H9 (cell line): ENCODE measurements at regions not wholly inside any gene's neighbourhood (a gene's known extent, or its start where the extent isn't known, plus 50 kb on each side); places are given as distances from the start of the nearest gene placed in this dataset.
A peak's percentile ranks its signal among the peaks of the same experiment; 100 is the strongest.

Experiments used
- DNase-seq: peaks from one replicate; pipeline ENCODE4 v3.0.0-alpha.2; 2017
- H2AFZ ChIP-seq: one replicate; pipeline ENCODE4 v1.6.1; 2013; ENCODE audit warnings: mild to moderate bottlenecking, low read length, control low read depth, moderate library complexity
- H2AK5ac ChIP-seq: 2 replicates; pipeline ENCODE4 v1.6.1; 2013; ENCODE audit warnings: low read length, control low read depth, mixed read lengths; ENCODE audit not compliant: insufficient read length
- H2BK120ac ChIP-seq: one replicate; pipeline ENCODE4 v1.6.1; 2013; ENCODE audit warnings: low read depth, mild to moderate bottlenecking, low read length, control low read depth, inconsistent platforms; ENCODE audit not compliant: poor library complexity, severe bottlenecking
- H2BK12ac ChIP-seq: 2 replicates; pipeline ENCODE4 v1.6.1; 2013; ENCODE audit warnings: low read length, control low read depth, mixed read lengths, low read depth; ENCODE audit not compliant: insufficient read length
- H2BK15ac ChIP-seq: 2 replicates; pipeline ENCODE4 v1.6.1; 2013; ENCODE audit warnings: low read depth, low read length, control low read depth
- H2BK20ac ChIP-seq: one replicate; pipeline ENCODE4 v1.6.1; 2013; ENCODE audit warnings: low read depth, mild to moderate bottlenecking, low read length, control low read depth, inconsistent platforms; ENCODE audit not compliant: poor library complexity, severe bottlenecking
- H2BK5ac ChIP-seq: 2 replicates; pipeline ENCODE4 v1.6.1; 2013; ENCODE audit warnings: low read length, control low read depth, mixed read lengths; ENCODE audit not compliant: insufficient read length
- H3K14ac ChIP-seq: 2 replicates; pipeline ENCODE4 v1.6.1; 2013; ENCODE audit warnings: low read length, control low read depth; ENCODE audit not compliant: insufficient read depth
- H3K18ac ChIP-seq: 2 replicates; pipeline ENCODE4 v1.6.1; 2013; ENCODE audit warnings: low read depth, mild to moderate bottlenecking, mixed read lengths, low read length, control low read depth; ENCODE audit not compliant: insufficient read length
- H3K23ac ChIP-seq: 2 replicates; pipeline ENCODE4 v1.6.1; 2013; ENCODE audit warnings: low read length, control low read depth, mixed read lengths, low read depth; ENCODE audit not compliant: insufficient read length
- H3K23me2 ChIP-seq: 2 replicates; pipeline ENCODE4 v1.6.1; 2013; ENCODE audit warnings: low read depth, mild to moderate bottlenecking, mixed read lengths, low read length, control low read depth; ENCODE audit not compliant: insufficient read length, poor library complexity, severe bottlenecking
- H3K27ac ChIP-seq: 2 replicates; pipeline ENCODE4 v1.5.1; 2013; ENCODE audit warnings: low read length, control low read depth, mixed read lengths, low read depth; ENCODE audit not compliant: insufficient read length
- H3K27me3 ChIP-seq: 2 replicates; pipeline ENCODE4 v1.6.1; 2013; ENCODE audit warnings: low read length, control low read depth, inconsistent platforms; ENCODE audit not compliant: insufficient read depth
- H3K4ac ChIP-seq: 2 replicates; pipeline ENCODE4 v1.6.1; 2013; ENCODE audit warnings: low read depth, mild to moderate bottlenecking, control low read depth, inconsistent platforms, low read length, moderate library complexity
- H3K4me1 ChIP-seq: 2 replicates; pipeline ENCODE4 v1.6.1; 2013; ENCODE audit warnings: low read length, control low read depth, inconsistent platforms; ENCODE audit not compliant: insufficient read depth
- H3K4me2 ChIP-seq: 2 replicates; pipeline ENCODE4 v1.6.1; 2013; ENCODE audit warnings: low read length, control low read depth, mixed read lengths; ENCODE audit not compliant: insufficient read length, insufficient read depth
- H3K56ac ChIP-seq: 2 replicates; pipeline ENCODE4 v1.6.1; 2013; ENCODE audit warnings: low read depth, mild to moderate bottlenecking, mixed read lengths, low read length, control low read depth; ENCODE audit not compliant: insufficient read length
- H3K79me1 ChIP-seq: 2 replicates; pipeline ENCODE4 v1.6.1; 2013; ENCODE audit warnings: low read depth, mild to moderate bottlenecking, moderate library complexity, low read length, control low read depth, inconsistent platforms; ENCODE audit not compliant: insufficient read depth, poor library complexity, severe bottlenecking
- H3K79me2 ChIP-seq: 2 replicates; pipeline ENCODE4 v1.6.1; 2013; ENCODE audit warnings: low read length, control low read depth, inconsistent platforms; ENCODE audit not compliant: insufficient read depth
- H3K9ac ChIP-seq: 2 replicates; pipeline ENCODE4 v1.6.1; 2013; ENCODE audit warnings: low read length, control low read depth, mixed read lengths; ENCODE audit not compliant: insufficient read length; ENCODE audit errors: extremely low read depth
- H3K9me3 ChIP-seq: one replicate; pipeline ENCODE4 v1.6.1; 2013; ENCODE audit warnings: low read depth, low read length, inconsistent platforms; ENCODE audit not compliant: control insufficient read depth
- H3T11ph ChIP-seq: one replicate; pipeline ENCODE4 v1.6.1; 2013; ENCODE audit warnings: mild to moderate bottlenecking, low read length, control low read depth, inconsistent platforms
- H4K20me1 ChIP-seq: one replicate; pipeline ENCODE4 v1.6.1; 2013; ENCODE audit not compliant: control insufficient read depth, insufficient read length, insufficient read depth
- H4K5ac ChIP-seq: 2 replicates; pipeline ENCODE4 v1.6.1; 2013; ENCODE audit warnings: low read depth, mild to moderate bottlenecking, mixed read lengths, low read length, control low read depth; ENCODE audit not compliant: insufficient read length
- H4K8ac ChIP-seq: replicated peaks from 2 replicates; pipeline ENCODE4 v1.6.1; 2013; ENCODE audit warnings: low read length, control low read depth, mixed read lengths, low read depth; ENCODE audit not compliant: insufficient read length
- H4K91ac ChIP-seq: 2 replicates; pipeline ENCODE4 v1.6.1; 2013; ENCODE audit warnings: low read depth, mild to moderate bottlenecking, moderate library complexity, mixed read lengths, low read length, control low read depth; ENCODE audit not compliant: insufficient read length
- H3K27ac Mint-ChIP-seq, 3 experiments: 2 replicates in 2 of 3; 3 replicates in 1 of 3; pipeline ENCODE4 v1.8.0; 2020 to 2021; ENCODE audit warnings: mixed read lengths in 3 of 3, mild to moderate bottlenecking in 1 of 3, moderate library complexity in 1 of 3
- H3K27me3 Mint-ChIP-seq: 2 replicates; pipeline ENCODE4 v1.8.0; 2021; ENCODE audit warnings: low read depth, mild to moderate bottlenecking, moderate library complexity, mixed read lengths
- H3K36me3 Mint-ChIP-seq, 3 experiments: 2 replicates in 2 of 3; 3 replicates in 1 of 3; pipeline ENCODE4 v1.8.0; 2020 to 2021; ENCODE audit warnings: low read depth in 3 of 3, mixed read lengths in 3 of 3; ENCODE audit not compliant: insufficient read depth in 1 of 3
- H3K4me1 Mint-ChIP-seq, 2 experiments: 2 replicates each; pipeline ENCODE4 v1.8.0; 2020; ENCODE audit warnings: mixed read lengths in 2 of 2
- H3K4me3 Mint-ChIP-seq, 2 experiments: 2 replicates in 1 of 2; 3 replicates in 1 of 2; pipeline ENCODE4 v1.8.0; 2020 to 2021; ENCODE audit warnings: mild to moderate bottlenecking in 2 of 2, mixed read lengths in 2 of 2, moderate library complexity in 1 of 2
- H3K9me3 Mint-ChIP-seq, 2 experiments: 2 replicates in 1 of 2; 3 replicates in 1 of 2; pipeline ENCODE4 v1.8.0; 2020; ENCODE audit warnings: mild to moderate bottlenecking in 2 of 2, mixed read lengths in 2 of 2, moderate library complexity in 1 of 2
- WGBS: extraction: QIAGEN DNeasy Blood & Tissue Kit; methylation state at CpG from one replicate; pipeline ENCODE4 v1.1.7; 2013; ENCODE audit warnings: missing lambda C conversion rate, low lambda C conversion rate, mixed read lengths; ENCODE audit not compliant: insufficient read length; ENCODE audit errors: extremely low coverage; 5-methylcytosine and 5-hydroxymethylcytosine counted together
- TF ChIP-seq, protein P1 (sequence below): fragments of 200-600 bp; sonication (generic); conservative IDR thresholded peaks from 3 replicates; pipeline ENCODE4 v1.8.0; 2021; ENCODE audit warnings: antibody characterized with exemption, mild to moderate bottlenecking

GRCh38 chr7:66522518-66522917 is 106.2 kb upstream of the KCTD7 start:
- Mint-ChIP-seq H3K9me3 (no peaks in the 10 kb centered on the region; a peak in 1 of 5 replicates), H3K4me3 (no peak overlapping the region), H3K36me3 (peaks cover 0 to 2% (median 0%) of the 10 kb centered on the region in 3 experiments; a peak in 2 of 7 replicates), H3K27me3 (peaks cover 21% of the 10 kb centered on the region), H3K27ac (no peak overlapping the region), H3K4me1 (no peaks in the 10 kb centered on the region; a peak in 1 of 4 replicates)
- Histone ChIP-seq H3K18ac (no peak overlapping the region), H3K79me1 (no peaks in the 10 kb centered on the region), H3K9ac (no peak overlapping the region), H3K23me2 (no peaks in the 10 kb centered on the region), H2AK5ac (no peak overlapping the region), H3K56ac (no peak overlapping the region), H2AFZ (no peak overlapping the region), H3K23ac (no peak overlapping the region), H3K27me3 (no peaks in the 10 kb centered on the region), H3K4me2 (no peak overlapping the region), H3K4me1 (no peaks in the 10 kb centered on the region), H2BK20ac (no peak overlapping the region), H4K8ac (no peak overlapping the region), H3K4ac (no peak overlapping the region), H3T11ph (no peak overlapping the region), H2BK12ac (no peak overlapping the region), H4K5ac (no peak overlapping the region), H2BK5ac (no peak overlapping the region), H3K9me3 (no peaks in the 10 kb centered on the region), H2BK120ac (no peak overlapping the region), H2BK15ac (no peak overlapping the region), H3K79me2 (no peaks in the 10 kb centered on the region), H4K91ac (no peak overlapping the region), H3K27ac (no peak overlapping the region), H3K14ac (no peak overlapping the region), H4K20me1 (no peaks in the 10 kb centered on the region)
- DNase-seq = no peak
- TF ChIP-seq, protein P1, sequence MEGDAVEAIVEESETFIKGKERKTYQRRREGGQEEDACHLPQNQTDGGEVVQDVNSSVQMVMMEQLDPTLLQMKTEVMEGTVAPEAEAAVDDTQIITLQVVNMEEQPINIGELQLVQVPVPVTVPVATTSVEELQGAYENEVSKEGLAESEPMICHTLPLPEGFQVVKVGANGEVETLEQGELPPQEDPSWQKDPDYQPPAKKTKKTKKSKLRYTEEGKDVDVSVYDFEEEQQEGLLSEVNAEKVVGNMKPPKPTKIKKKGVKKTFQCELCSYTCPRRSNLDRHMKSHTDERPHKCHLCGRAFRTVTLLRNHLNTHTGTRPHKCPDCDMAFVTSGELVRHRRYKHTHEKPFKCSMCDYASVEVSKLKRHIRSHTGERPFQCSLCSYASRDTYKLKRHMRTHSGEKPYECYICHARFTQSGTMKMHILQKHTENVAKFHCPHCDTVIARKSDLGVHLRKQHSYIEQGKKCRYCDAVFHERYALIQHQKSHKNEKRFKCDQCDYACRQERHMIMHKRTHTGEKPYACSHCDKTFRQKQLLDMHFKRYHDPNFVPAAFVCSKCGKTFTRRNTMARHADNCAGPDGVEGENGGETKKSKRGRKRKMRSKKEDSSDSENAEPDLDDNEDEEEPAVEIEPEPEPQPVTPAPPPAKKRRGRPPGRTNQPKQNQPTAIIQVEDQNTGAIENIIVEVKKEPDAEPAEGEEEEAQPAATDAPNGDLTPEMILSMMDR = peak; percentile 49
- WGBS = no CpG with 5 or more reads among the region's 3 CpGs
